Esophagus muscularis mucosa (tissue), 4 donors: ENCODE measurements at regions not wholly inside any gene's neighbourhood (a gene's known extent, or its start where the extent isn't known, plus 50 kb on each side); places are given as distances from the start of the nearest gene placed in this dataset.

Experiments used
- DNase-seq: peaks from one replicate; pipeline ENCODE4 v3.0.0-alpha.2; 2017; ENCODE audit errors: extremely low spot score
- H3K27ac ChIP-seq, 4 donors: fragments of 200-600 bp; sonication (generic); replicated peaks in 1 of 4; 1 replicate in 3 of 4; 2 replicates in 1 of 4; pipeline ENCODE4 v1.5.1; 2016 to 2019; ENCODE audit warnings: mild to moderate bottlenecking in 1 of 4
- H3K27me3 ChIP-seq, 4 donors: fragments of 200-600 bp; sonication (generic); one replicate each; pipeline versions ENCODE4 v1.5.1 to v1.6.0; 2016 to 2019
- H3K36me3 ChIP-seq, 4 donors: fragments of 200-600 bp; sonication (generic); one replicate each; pipeline ENCODE4 v1.5.1; 2016 to 2019
- H3K4me1 ChIP-seq, 4 donors: fragments of 200-600 bp; sonication (generic); one replicate each; pipeline ENCODE4 v1.5.1; 2016 to 2019
- H3K4me3 ChIP-seq, 4 donors: fragments of 200-600 bp; sonication (generic); 1 replicate in 2 of 4; 2 replicates in 2 of 4; pipeline ENCODE4 v1.5.1; 2016 to 2019; ENCODE audit warnings: mild to moderate bottlenecking in 4 of 4, moderate library complexity in 1 of 4
- H3K9me3 ChIP-seq, 4 donors: fragments of 200-600 bp; sonication (generic); 1 replicate in 3 of 4; 2 replicates in 1 of 4; pipeline ENCODE4 v1.5.1; 2016 to 2019
- EP300 ChIP-seq: sonication (generic); formaldehyde crosslinking; IDR thresholded peaks from one replicate; pipeline ENCODE4 v1.6.1; 2017; ENCODE audit warnings: antibody characterized with exemption
- POLR2A ChIP-seq: fragments of 450-650 bp; IDR thresholded peaks from one replicate; pipeline ENCODE4 v1.6.1; 2017; ENCODE audit warnings: antibody characterized with exemption, moderate library complexity, mild to moderate bottlenecking, low read depth
- POLR2AphosphoS5 ChIP-seq, 2 donors: sonication (generic); formaldehyde crosslinking; IDR thresholded peaks; one replicate each; pipeline ENCODE4 v1.6.1; 2017; ENCODE audit warnings: antibody characterized with exemption in 2 of 2
- WGBS: methylation state at CpG from one replicate; pipeline ENCODE4 v1.1.5; 2018; 5-methylcytosine and 5-hydroxymethylcytosine counted together
- intact Hi-C: fragments of 100-400 bp; cut with DNase I; formaldehyde crosslinking; loops from one replicate; pipeline ENCODE4 v1.15.1; 2023
- TF ChIP-seq, protein P1 (sequence below), 3 experiments: fragments of 200-600 bp in 2 of 3; fragments of 450-650 bp in 1 of 3; sonication (generic) in 2 of 3; IDR thresholded peaks; one replicate each; pipeline ENCODE4 v1.5.1; 2017 to 2019; ENCODE audit warnings: antibody characterized with exemption in 3 of 3, mild to moderate bottlenecking in 2 of 3, moderate library complexity in 1 of 3

DNA sequence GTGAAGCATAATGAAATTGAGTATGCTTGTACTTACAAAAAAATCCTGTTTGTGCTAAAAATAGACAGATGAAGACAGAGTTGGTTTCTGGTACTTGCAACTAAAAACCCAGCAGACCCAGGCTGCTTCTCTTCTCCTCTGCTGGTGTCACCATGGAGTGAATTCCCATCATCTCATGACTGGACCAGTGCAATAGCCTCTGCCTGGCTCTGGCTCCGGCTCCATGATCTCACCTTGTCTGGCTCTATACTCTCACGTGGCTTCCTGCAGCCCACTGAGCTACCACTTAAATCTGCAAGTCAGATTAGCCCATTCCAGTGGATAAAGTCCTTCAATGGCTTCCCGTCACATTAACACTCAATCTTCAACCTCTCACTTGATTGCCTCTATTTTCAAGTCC is 129.2 kb upstream of the CADPS start:
- Histone ChIP-seq H3K27ac (no peak overlapping the region), H3K27me3 (no peaks in the 10 kb centered on the region), H3K4me3 (no peak overlapping the region), H3K4me1 (no peaks in the 10 kb centered on the region), H3K9me3 (peaks cover 0 to 8% (median 0%) of the 10 kb centered on the region in 4 donors), H3K36me3 (no peaks in the 10 kb centered on the region)
- 80% methylated on average over 3 of the region's 3 CpGs for WGBS
- DNase-seq, result no peak
- intact Hi-C loops, result no loop called here
- TF ChIP-seq, protein P1, sequence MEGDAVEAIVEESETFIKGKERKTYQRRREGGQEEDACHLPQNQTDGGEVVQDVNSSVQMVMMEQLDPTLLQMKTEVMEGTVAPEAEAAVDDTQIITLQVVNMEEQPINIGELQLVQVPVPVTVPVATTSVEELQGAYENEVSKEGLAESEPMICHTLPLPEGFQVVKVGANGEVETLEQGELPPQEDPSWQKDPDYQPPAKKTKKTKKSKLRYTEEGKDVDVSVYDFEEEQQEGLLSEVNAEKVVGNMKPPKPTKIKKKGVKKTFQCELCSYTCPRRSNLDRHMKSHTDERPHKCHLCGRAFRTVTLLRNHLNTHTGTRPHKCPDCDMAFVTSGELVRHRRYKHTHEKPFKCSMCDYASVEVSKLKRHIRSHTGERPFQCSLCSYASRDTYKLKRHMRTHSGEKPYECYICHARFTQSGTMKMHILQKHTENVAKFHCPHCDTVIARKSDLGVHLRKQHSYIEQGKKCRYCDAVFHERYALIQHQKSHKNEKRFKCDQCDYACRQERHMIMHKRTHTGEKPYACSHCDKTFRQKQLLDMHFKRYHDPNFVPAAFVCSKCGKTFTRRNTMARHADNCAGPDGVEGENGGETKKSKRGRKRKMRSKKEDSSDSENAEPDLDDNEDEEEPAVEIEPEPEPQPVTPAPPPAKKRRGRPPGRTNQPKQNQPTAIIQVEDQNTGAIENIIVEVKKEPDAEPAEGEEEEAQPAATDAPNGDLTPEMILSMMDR (IDR thresholded peaks at IDR 0.05), result no peak
- TF ChIP-seq POLR2A (no peak), POLR2AphosphoS5 (IDR thresholded peaks at IDR 0.05) (no peak), EP300 (no peak)

DNA sequence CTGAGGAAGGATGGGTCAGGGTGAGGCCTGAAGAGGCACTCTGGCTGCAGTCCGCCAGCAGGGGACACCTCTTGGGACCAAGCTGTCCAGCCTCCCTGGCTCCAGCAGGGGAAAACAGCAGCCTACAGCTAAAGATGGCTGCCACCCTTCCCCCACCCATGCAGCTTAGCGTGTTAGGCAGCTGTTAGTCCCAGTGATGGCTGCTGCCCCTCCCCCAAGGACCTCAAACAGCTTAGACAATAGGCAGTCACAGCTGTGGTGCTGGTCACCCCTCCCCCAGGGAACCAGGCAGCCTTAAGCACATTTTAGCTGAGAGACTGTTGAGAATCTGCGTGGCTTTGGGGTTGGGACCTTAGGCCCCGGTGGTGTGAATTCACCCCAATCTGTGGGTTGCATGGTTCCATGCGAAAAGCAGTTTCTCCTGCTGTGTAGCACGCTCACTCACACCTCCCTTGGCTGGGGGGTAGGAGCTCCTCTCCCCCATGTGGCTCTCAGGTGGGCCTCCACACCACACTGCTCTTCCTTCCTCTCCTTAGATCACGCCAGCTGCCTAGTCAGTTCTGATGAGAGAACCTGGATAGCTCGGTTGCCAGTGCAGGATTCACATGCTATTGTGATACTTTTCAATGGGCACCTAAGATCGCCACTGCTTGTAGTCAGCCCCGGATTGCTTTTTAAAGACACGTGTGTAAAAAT is 140.5 kb upstream of the CADPS start:
- no peaks in the 10 kb centered on the region for H3K36me3 ChIP-seq
- H3K9me3 ChIP-seq, result no peaks in the 10 kb centered on the region
- no peak for DNase-seq
- H3K4me3 ChIP-seq, result no peak overlapping the region
- TF ChIP-seq, protein P1 (IDR thresholded peaks at IDR 0.05), result no peak
- no peak for TF ChIP-seq EP300
- TF ChIP-seq POLR2AphosphoS5 (IDR thresholded peaks at IDR 0.05), result no peak
- TF ChIP-seq POLR2A, result no peak
- H3K27ac ChIP-seq, result no peak overlapping the region
- H3K4me1 ChIP-seq, result no peaks in the 10 kb centered on the region
- no peaks in the 10 kb centered on the region for H3K27me3 ChIP-seq
- intact Hi-C loops, result no loop called here
- 84% methylated on average over 9 of the region's 11 CpGs for WGBS

- DNase-seq, result no peak
- no peaks in the 10 kb centered on the region for H3K9me3 ChIP-seq
- no peaks in the 10 kb centered on the region for H3K27me3 ChIP-seq
- TF ChIP-seq POLR2AphosphoS5 (IDR thresholded peaks at IDR 0.05) (no peak), EP300 (no peak), POLR2A (no peak)
- TF ChIP-seq, protein P1 (IDR thresholded peaks at IDR 0.05), result no peak
- H3K4me1 ChIP-seq, result no peaks in the 10 kb centered on the region
- H3K36me3 ChIP-seq, result no peaks in the 10 kb centered on the region
- no peak overlapping the region for H3K4me3 ChIP-seq
- intact Hi-C loops, result no loop called here
- no peak overlapping the region for H3K27ac ChIP-seq
- 52% methylated on average over 2 of the region's 2 CpGs for WGBS
Observed at GRCh38 chr3:63022114-63022513, 146.9 kb upstream of the CADPS start.

DNA sequence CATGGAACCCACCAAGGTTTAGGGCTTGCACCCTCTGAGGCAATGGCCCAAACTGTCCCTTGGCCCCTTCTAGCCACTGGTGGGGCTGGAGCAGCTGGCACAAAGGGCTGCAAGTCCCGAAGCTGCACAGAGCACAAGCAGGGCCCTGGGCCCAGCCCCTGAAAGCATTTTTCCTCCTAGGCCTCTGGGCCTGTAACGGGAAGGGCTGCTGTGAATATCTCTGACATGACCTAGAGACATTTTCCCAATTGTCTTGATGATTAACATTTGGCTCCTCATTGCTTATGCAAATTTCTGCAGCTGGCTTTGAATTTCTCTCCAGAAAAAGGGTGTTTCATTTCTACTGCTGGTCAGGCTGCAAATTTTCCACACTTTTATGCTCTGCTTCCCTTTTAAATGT is 151.5 kb upstream of the CADPS start:
- WGBS, result 85% methylated on average over 2 of the region's 2 CpGs
- H3K4me3 ChIP-seq, result no peak overlapping the region
- DNase-seq, result no peak

More for the DNA sequence above, 151.5 kb upstream of the CADPS start:
- Histone ChIP-seq H3K9me3 (no peaks in the 10 kb centered on the region), H3K27me3 (no peaks in the 10 kb centered on the region), H3K36me3 (no peaks in the 10 kb centered on the region), H3K4me1 (no peaks in the 10 kb centered on the region), H3K27ac (no peak overlapping the region)
- TF ChIP-seq, protein P1 (IDR thresholded peaks at IDR 0.05), result no peak
- TF ChIP-seq EP300 (no peak), POLR2A (no peak), POLR2AphosphoS5 (IDR thresholded peaks at IDR 0.05) (no peak)
- intact Hi-C loops, result no loop called here
